Breast epithelium (tissue), 4 donors: ENCODE measurements at regions not wholly inside any gene's neighbourhood (a gene's known extent, or its start where the extent isn't known, plus 50 kb on each side); places are given as distances from the start of the nearest gene placed in this dataset.
"Not testable (repeated sequence)": the region's sequence is repeated elsewhere in the genome, so short reads cannot be mapped to it uniquely, and the experiment has no call there.

Source experiments
- DNase-seq, 2 donors: peaks; one replicate each; pipeline ENCODE4 v3.0.0-alpha.2; 2019; ENCODE audit warnings: low spot score in 2 of 2
- H3K27ac ChIP-seq, 2 donors: fragments of 200-600 bp; sonication (generic) in 1 of 2; one replicate each; pipeline ENCODE4 v1.5.1; 2016 to 2019; ENCODE audit warnings: mild to moderate bottlenecking in 1 of 2
- H3K27me3 ChIP-seq, 2 donors: fragments of 200-600 bp; sonication (generic) in 1 of 2; one replicate each; pipeline versions ENCODE4 v1.5.1 to v1.6.0; 2017 to 2019; ENCODE audit warnings: control low read depth in 1 of 2, mild to moderate bottlenecking in 1 of 2
- H3K36me3 ChIP-seq: fragments of 200-600 bp; one replicate; pipeline ENCODE4 v1.5.1; 2019
- H3K4me1 ChIP-seq, 2 donors: fragments of 200-600 bp; sonication (generic); one replicate each; pipeline ENCODE4 v1.5.1; 2016 to 2019; ENCODE audit warnings: control low read depth in 1 of 2
- H3K4me3 ChIP-seq, 3 donors: fragments of 200-600 bp; sonication (generic); 1 replicate in 2 of 3; 2 replicates in 1 of 3; pipeline ENCODE4 v1.5.1; 2016 to 2019; ENCODE audit warnings: mild to moderate bottlenecking in 3 of 3, moderate library complexity in 2 of 3
- H3K9me3 ChIP-seq, 2 donors: fragments of 200-600 bp; sonication (generic) in 1 of 2; one replicate each; pipeline ENCODE4 v1.5.1; 2016 to 2019; ENCODE audit warnings: control low read depth in 1 of 2
- CTCF ChIP-seq, 3 donors: fragments of 450-650 bp; IDR thresholded peaks; one replicate each; pipeline ENCODE4 v1.5.1; 2016 to 2017; ENCODE audit warnings: antibody characterized with exemption in 3 of 3, mild to moderate bottlenecking in 3 of 3, moderate library complexity in 3 of 3
- POLR2A ChIP-seq: fragments of 450-650 bp; IDR thresholded peaks from one replicate; pipeline ENCODE4 v1.6.1; 2016; ENCODE audit warnings: antibody characterized with exemption, mild to moderate bottlenecking, moderate library complexity
- POLR2AphosphoS5 ChIP-seq, 3 donors: sonication (generic); formaldehyde crosslinking; IDR thresholded peaks; one replicate each; pipeline ENCODE4 v1.6.1; 2017; ENCODE audit warnings: antibody characterized with exemption in 3 of 3
- intact Hi-C: fragments of 100-400 bp; cut with DNase I; formaldehyde crosslinking; loops from one replicate; pipeline ENCODE4 v1.15.1; 2023; ENCODE audit warnings: low total_unique reads

GRCh38 chr1:96588416-96588995, 133.1 kb upstream of the PTBP2 start:
- H3K27ac ChIP-seq, result no peak overlapping the region
- intact Hi-C loops, result no loop called here
- no peak for DNase-seq
- TF ChIP-seq CTCF (IDR thresholded peaks at IDR 0.05) (no peak), POLR2A (no peak), POLR2AphosphoS5 (IDR thresholded peaks at IDR 0.05) (no peak)
- H3K4me1 ChIP-seq, result no peaks in the 10 kb centered on the region
- no peak overlapping the region for H3K4me3 ChIP-seq
- no peaks in the 10 kb centered on the region for H3K9me3 ChIP-seq
- H3K27me3 ChIP-seq, result no peaks in the 10 kb centered on the region
- H3K36me3 ChIP-seq, result no peaks in the 10 kb centered on the region

GRCh38 chr1:96595530-96595929, 126.1 kb upstream of the PTBP2 start:
- DNase-seq, H3K4me3 ChIP-seq, H3K36me3 ChIP-seq, H3K4me1 ChIP-seq, H3K27ac ChIP-seq, intact Hi-C loops, H3K9me3 ChIP-seq, H3K27me3 ChIP-seq: not testable (repeated sequence)

- Histone ChIP-seq H3K36me3 (no peaks in the 10 kb centered on the region), H3K27me3 (no peaks in the 10 kb centered on the region), H3K9me3 (no peaks in the 10 kb centered on the region), H3K4me1 (no peaks in the 10 kb centered on the region), H3K27ac (no peak overlapping the region), H3K4me3 (no peak overlapping the region)
- TF ChIP-seq POLR2AphosphoS5 (IDR thresholded peaks at IDR 0.05) (no peak), CTCF (IDR thresholded peaks at IDR 0.05) (peak in 1 of 3 donors; percentile 12), POLR2A (no peak)
- DNase-seq, result no peak
- intact Hi-C loops, result no loop called here
Measured at GRCh38 chr1:96596226-96596922, 125.2 kb upstream of the PTBP2 start.

- intact Hi-C loops, result no loop called here
- DNase-seq, result no peak
- H3K27me3 ChIP-seq, result no peaks in the 10 kb centered on the region
- no peak overlapping the region for H3K27ac ChIP-seq
- TF ChIP-seq CTCF (IDR thresholded peaks at IDR 0.05) (no peak), POLR2AphosphoS5 (IDR thresholded peaks at IDR 0.05) (no peak)
- H3K4me1 ChIP-seq, result no peaks in the 10 kb centered on the region
- H3K36me3 ChIP-seq, result no peaks in the 10 kb centered on the region
- H3K4me3 ChIP-seq, result no peak overlapping the region
- H3K9me3 ChIP-seq, result no peaks in the 10 kb centered on the region
Measured at GRCh38 chr1:96597218-96597617, 124.4 kb upstream of the PTBP2 start.

GRCh38 chr1:96598416-96599168, 123.0 kb upstream of the PTBP2 start:
- intact Hi-C loops, result no loop called here
- H3K9me3 ChIP-seq, result no peaks in the 10 kb centered on the region
- no peak overlapping the region for H3K27ac ChIP-seq

GRCh38 chr1:96604620-96605019, 117.0 kb upstream of the PTBP2 start:
- H3K9me3 ChIP-seq, intact Hi-C loops, H3K27ac ChIP-seq, DNase-seq, H3K4me3 ChIP-seq, H3K36me3 ChIP-seq, H3K27me3 ChIP-seq, H3K4me1 ChIP-seq: not testable (repeated sequence)

More at GRCh38 chr1:96598416-96599168, 123.0 kb upstream of the PTBP2 start:
- Histone ChIP-seq H3K4me3 (no peak overlapping the region), H3K36me3 (no peaks in the 10 kb centered on the region), H3K27me3 (no peaks in the 10 kb centered on the region), H3K4me1 (no peaks in the 10 kb centered on the region)
- no peak for DNase-seq
- TF ChIP-seq POLR2A, result no peak
- no peak for TF ChIP-seq POLR2AphosphoS5 (IDR thresholded peaks at IDR 0.05)
- no peak for TF ChIP-seq CTCF (IDR thresholded peaks at IDR 0.05)

GRCh38 chr1:96617375-96617774, 104.2 kb upstream of the PTBP2 start:
- H3K4me1 ChIP-seq, DNase-seq, H3K27ac ChIP-seq, H3K36me3 ChIP-seq, H3K9me3 ChIP-seq, intact Hi-C loops, H3K27me3 ChIP-seq, H3K4me3 ChIP-seq: not testable (repeated sequence)
